Astrocyte of the spinal cord (primary cell): ENCODE measurements at regions not wholly inside any gene's neighbourhood (a gene's known extent, or its start where the extent isn't known, plus 50 kb on each side); places are given as distances from the start of the nearest gene placed in this dataset.
A peak's percentile ranks its signal among the peaks of the same experiment; 100 is the strongest.

Source experiments
- DNase-seq: peaks from one replicate; pipeline ENCODE4 v3.0.0; 2011; ENCODE audit warnings: low read depth, low spot score
- H3K4me3 ChIP-seq: 2 replicates; pipeline ENCODE4 v1.5.1; 2011; ENCODE audit warnings: low read depth, mild to moderate bottlenecking, low read length, moderate library complexity
- in situ Hi-C: cut with HindIII; loops from 2 replicates; pipeline ENCODE4 v1.10.0; 2017; ENCODE audit warnings: low sequenced_read_pairs
- TF ChIP-seq, protein P1 (sequence below): IDR thresholded peaks from 2 replicates; pipeline ENCODE4 v1.5.1; 2012; ENCODE audit warnings: low read depth, mild to moderate bottlenecking, low read length, inconsistent platforms

DNA sequence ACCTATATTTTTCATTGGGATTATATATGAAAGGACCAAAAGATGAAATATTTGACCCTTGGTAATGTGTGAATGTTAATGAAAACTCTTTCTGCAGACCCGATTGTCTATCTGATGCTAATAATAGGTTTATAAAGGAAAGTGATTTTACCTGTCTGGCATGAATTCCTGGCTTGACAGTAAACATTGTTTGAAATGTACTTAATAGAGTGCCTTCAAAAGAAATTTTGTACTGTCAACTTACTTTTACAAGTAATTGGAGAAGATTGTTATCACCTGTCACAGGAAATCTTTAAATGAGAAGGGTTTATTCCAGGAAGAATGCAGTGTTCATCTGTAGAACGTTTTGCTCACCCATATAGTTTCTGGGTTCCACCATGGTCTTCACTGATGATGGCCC lies 588.2 kb downstream of the INHBA start:
- H3K4me3 ChIP-seq, result no peak overlapping the region
- DNase-seq, result no peak
- TF ChIP-seq, protein P1, sequence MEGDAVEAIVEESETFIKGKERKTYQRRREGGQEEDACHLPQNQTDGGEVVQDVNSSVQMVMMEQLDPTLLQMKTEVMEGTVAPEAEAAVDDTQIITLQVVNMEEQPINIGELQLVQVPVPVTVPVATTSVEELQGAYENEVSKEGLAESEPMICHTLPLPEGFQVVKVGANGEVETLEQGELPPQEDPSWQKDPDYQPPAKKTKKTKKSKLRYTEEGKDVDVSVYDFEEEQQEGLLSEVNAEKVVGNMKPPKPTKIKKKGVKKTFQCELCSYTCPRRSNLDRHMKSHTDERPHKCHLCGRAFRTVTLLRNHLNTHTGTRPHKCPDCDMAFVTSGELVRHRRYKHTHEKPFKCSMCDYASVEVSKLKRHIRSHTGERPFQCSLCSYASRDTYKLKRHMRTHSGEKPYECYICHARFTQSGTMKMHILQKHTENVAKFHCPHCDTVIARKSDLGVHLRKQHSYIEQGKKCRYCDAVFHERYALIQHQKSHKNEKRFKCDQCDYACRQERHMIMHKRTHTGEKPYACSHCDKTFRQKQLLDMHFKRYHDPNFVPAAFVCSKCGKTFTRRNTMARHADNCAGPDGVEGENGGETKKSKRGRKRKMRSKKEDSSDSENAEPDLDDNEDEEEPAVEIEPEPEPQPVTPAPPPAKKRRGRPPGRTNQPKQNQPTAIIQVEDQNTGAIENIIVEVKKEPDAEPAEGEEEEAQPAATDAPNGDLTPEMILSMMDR, result no peak
- in situ Hi-C loops, result no loop called here

DNA sequence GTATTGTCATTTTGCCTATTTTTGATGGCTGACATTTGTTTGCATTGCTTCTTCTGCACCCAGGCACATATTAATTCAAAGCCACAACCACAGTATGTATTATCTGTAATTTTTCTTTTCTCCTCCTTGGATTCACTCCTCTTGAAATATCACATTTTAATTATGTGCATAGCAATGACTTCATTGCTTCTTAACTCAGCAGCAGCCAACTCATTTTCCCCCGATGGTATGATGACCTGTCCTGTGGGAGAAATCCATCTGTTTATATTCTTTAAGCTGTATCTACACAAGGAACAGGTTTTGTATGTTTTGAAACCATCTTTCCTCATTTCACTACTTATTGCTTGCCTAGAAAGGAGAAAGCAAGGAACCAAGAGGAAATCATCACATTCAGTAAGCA lies 588.8 kb downstream of the INHBA start:
- in situ Hi-C loops, result no loop called here

DNA sequence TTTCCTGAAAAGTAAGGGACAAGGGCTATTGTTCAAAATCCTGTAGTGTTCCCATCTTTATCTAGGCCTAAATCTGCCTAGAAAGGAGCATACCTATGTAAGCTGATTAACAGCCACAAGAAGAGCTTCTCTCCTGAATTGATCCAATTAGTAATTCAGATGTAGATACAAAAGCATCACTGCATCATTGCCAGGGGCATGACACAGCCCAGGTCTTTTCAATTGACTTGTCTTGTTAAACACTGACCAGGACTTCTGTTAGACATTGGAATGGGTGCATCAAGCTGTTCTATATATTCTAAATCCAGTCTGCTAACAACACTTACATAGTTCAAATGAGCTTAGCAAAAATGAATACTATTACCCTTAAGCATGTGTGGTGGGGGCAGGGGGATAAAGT lies 589.2 kb downstream of the INHBA start:
- in situ Hi-C loops, result no loop called here
- no peak for DNase-seq
- TF ChIP-seq, protein P1, result no peak
- no peak overlapping the region for H3K4me3 ChIP-seq

More for the DNA sequence above, 588.8 kb downstream of the INHBA start:
- no peak overlapping the region for H3K4me3 ChIP-seq
- peak; percentile 22 for DNase-seq
- TF ChIP-seq, protein P1, result no peak

DNA sequence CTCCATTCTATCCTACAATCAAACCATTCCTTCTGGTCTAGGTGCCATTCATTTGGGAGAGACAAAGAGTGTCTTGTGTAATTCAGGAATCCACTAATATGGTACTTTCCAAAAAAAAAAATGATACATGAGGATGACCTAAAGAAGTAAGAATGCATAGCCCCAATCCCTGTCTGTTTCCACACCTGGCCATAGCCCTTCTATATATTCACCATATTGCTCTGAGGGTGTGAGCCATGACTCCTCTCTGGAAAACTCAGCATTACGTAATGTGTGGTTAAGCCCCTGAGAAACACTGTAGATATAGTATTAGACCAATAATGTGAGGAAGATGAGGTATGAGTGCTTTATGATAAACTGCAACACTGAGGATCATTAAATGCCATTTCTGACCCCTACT lies 592.7 kb downstream of the INHBA start:
- in situ Hi-C loops, result no loop called here
- TF ChIP-seq, protein P1, result no peak
- no peak for DNase-seq
- H3K4me3 ChIP-seq, result no peak overlapping the region

DNA sequence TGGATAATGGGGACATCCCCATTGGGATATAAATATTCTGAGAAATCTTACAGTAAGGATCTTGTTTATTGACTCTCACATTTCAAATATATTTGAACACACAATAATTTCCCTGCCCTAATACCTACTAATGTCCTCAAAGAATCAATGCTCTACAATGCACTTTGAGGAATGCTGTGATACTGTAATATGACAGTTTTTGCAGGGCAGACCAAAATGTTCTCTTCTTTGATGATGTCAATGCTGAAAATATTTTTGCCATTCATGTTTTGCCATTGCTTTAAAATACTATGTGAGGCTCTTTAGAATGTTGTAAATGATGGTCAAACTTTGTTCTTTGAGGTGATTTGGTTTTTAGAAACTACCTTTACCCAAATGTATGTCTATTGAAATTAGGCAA lies 594.1 kb downstream of the INHBA start:
- in situ Hi-C loops, result no loop called here
- no peak for DNase-seq
- no peak overlapping the region for H3K4me3 ChIP-seq
- TF ChIP-seq, protein P1, result no peak

DNA sequence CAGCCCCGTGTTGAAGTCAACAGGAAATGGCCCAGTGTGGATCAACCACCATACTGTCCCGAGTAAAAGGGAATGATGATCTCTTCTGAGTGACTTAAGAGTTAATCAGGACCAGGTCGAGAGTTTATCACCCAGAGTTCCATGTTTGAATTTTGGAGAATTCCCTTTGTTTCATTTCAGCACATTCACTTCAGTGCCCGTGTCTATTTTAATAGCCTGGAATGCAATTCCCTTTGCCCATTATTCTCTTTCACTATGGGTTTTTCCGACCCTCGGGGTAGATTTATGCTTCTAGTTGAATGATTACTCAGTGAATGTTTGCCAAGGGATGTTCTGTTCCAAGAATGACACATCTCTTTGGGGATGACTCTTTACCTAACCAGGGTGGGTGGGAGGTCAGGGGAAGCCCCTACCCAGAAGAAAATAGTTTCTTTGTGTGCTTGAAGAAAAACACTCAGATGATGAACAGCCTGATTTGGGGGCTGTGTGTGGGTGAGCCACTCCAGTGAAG lies 594.9 kb downstream of the INHBA start:
- in situ Hi-C loops, result no loop called here
- TF ChIP-seq, protein P1, result no peak
- no peak for DNase-seq
- no peak overlapping the region for H3K4me3 ChIP-seq
